DND-41 (cell line): ENCODE measurements at regions not wholly inside any gene's neighbourhood (a gene's known extent, or its start where the extent isn't known, plus 50 kb on each side); places are given as distances from the start of the nearest gene placed in this dataset.

Experiments
- ATAC-seq: fragments of 200-7000 bp; cut with Tn5 transposase; 3 replicates; pipeline ENCODE4 v1.9.1; 2021; ENCODE audit warnings: low read depth; ENCODE audit not compliant: insufficient read depth
- DNase-seq: peaks from one replicate; pipeline ENCODE4 v3.0.0-alpha.2; 2020
- H2AFZ ChIP-seq: 2 replicates; pipeline ENCODE4 v1.6.0; 2012; ENCODE audit warnings: low read depth, low read length
- H3K27ac ChIP-seq: 2 replicates; pipeline ENCODE4 v1.5.1; 2012; ENCODE audit warnings: low read length, inconsistent platforms
- H3K27me3 ChIP-seq: fragments of 200-600 bp; sonication (generic); 2 replicates; pipeline ENCODE4 v1.6.0; 2012; ENCODE audit warnings: low read length, mild to moderate bottlenecking, inconsistent platforms; ENCODE audit not compliant: insufficient read depth, poor library complexity
- H3K36me3 ChIP-seq: 2 replicates; pipeline ENCODE4 v1.5.1; 2012; ENCODE audit warnings: low read length, inconsistent platforms; ENCODE audit not compliant: insufficient read depth
- H3K4me1 ChIP-seq: 2 replicates; pipeline ENCODE4 v1.5.1; 2012; ENCODE audit warnings: mild to moderate bottlenecking, low read length; ENCODE audit not compliant: insufficient read depth
- H3K4me2 ChIP-seq: 2 replicates; pipeline ENCODE4 v1.6.0; 2012; ENCODE audit warnings: mild to moderate bottlenecking, moderate library complexity, low read length, inconsistent platforms; ENCODE audit not compliant: insufficient read depth
- H3K4me3 ChIP-seq, 2 experiments: fragments of 200-600 bp in 1 of 2; shearing (Covaris generic) in 1 of 2; 2 replicates each; pipeline ENCODE4 v1.5.1; 2012 to 2016; ENCODE audit warnings: inconsistent platforms in 2 of 2, low read length in 2 of 2, mild to moderate bottlenecking in 2 of 2, low read depth in 1 of 2, moderate library complexity in 1 of 2
- H3K79me2 ChIP-seq: 2 replicates; pipeline ENCODE4 v1.6.0; 2012; ENCODE audit warnings: low read length, inconsistent platforms; ENCODE audit not compliant: insufficient read depth
- H3K9ac ChIP-seq: 2 replicates; pipeline ENCODE4 v1.6.0; 2012; ENCODE audit warnings: low read depth, mild to moderate bottlenecking, inconsistent platforms, low read length, moderate library complexity
- H3K9me3 ChIP-seq: 2 replicates; pipeline ENCODE4 v1.5.1; 2012; ENCODE audit warnings: low read length, moderate library complexity, mild to moderate bottlenecking, inconsistent platforms; ENCODE audit not compliant: insufficient read depth, severe bottlenecking
- H4K20me1 ChIP-seq: 2 replicates; pipeline ENCODE4 v1.6.0; 2012; ENCODE audit warnings: low read length; ENCODE audit not compliant: insufficient read depth
- CTCF ChIP-seq: IDR thresholded peaks from 2 replicates; pipeline ENCODE4 v1.5.1; 2012; ENCODE audit warnings: borderline replicate concordance, low read length, moderate library complexity, mild to moderate bottlenecking; ENCODE audit not compliant: poor library complexity, severe bottlenecking; ENCODE audit errors: extremely low read depth
- EZH2 ChIP-seq: IDR thresholded peaks from 3 replicates; pipeline ENCODE4 v1.6.1; 2012; ENCODE audit warnings: borderline replicate concordance, low read depth, mild to moderate bottlenecking, moderate library complexity, low read length, inconsistent platforms; ENCODE audit not compliant: severe bottlenecking

DNA sequence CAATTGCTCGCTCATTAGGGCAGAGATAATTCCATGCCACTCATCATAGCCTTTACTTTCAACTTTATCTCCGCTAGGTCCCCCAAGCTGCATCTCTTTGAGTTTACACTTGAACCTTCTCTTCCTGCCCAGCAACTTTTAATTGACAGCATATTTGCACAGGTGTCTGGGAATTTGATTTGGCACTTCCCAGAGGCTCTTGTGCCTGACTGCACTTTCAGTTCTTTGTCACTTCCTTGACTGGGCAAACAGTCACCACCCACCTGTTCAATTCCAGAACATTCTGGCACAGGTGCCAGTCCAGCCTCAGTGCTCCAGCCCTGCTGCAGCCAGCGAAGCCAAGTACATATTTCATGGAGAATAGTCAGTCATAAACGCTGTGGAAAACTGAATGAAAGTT lies 110.1 kb upstream of the LRIG3 start:
- DNase-seq (no peak), ATAC-seq (no peak)
- no peaks in the 10 kb centered on the region for H3K9me3 ChIP-seq
- H3K4me2 ChIP-seq, result no peak overlapping the region
- no peak overlapping the region for H3K27ac ChIP-seq
- H4K20me1 ChIP-seq, result no peaks in the 10 kb centered on the region
- no peaks in the 10 kb centered on the region for H3K79me2 ChIP-seq
- H3K27me3 ChIP-seq, result no peaks in the 10 kb centered on the region
- no peak overlapping the region for H3K9ac ChIP-seq
- TF ChIP-seq EZH2 (no peak), CTCF (no peak)
- no peaks in the 10 kb centered on the region for H3K4me1 ChIP-seq
- no peaks in the 10 kb centered on the region for H3K36me3 ChIP-seq
- H3K4me3 ChIP-seq, result no peak overlapping the region
- H2AFZ ChIP-seq, result no peak overlapping the region

DNA sequence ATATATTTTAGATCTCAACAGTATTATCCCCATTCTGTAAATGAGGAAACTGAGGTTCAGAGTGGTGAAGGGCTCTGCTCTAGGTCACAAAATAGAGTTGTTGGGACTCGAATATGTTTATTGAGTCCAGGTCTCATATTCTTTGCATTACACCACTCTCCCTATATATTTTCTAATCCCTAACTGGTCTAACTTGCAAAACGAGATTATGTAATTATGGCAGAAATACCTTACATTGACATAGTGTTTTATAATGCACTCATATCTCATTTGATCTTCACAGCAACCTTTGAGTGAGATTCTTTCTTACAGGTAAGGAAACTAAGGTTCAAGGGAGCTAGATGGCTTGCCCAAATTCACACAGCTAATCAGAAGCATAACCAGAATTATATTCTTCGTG lies 106.9 kb upstream of the LRIG3 start:
- H3K9ac ChIP-seq, result no peak overlapping the region
- no peaks in the 10 kb centered on the region for H3K9me3 ChIP-seq
- H3K27ac ChIP-seq, result no peak overlapping the region
- H3K27me3 ChIP-seq, result no peaks in the 10 kb centered on the region
- H2AFZ ChIP-seq, result no peak overlapping the region
- DNase-seq, result no peak
- no peak for TF ChIP-seq EZH2
- no peak for TF ChIP-seq CTCF
- no peaks in the 10 kb centered on the region for H3K36me3 ChIP-seq
- no peaks in the 10 kb centered on the region for H3K79me2 ChIP-seq
- no peak for ATAC-seq
- H3K4me2 ChIP-seq, result no peak overlapping the region
- H3K4me1 ChIP-seq, result no peaks in the 10 kb centered on the region
- no peaks in the 10 kb centered on the region for H4K20me1 ChIP-seq
- H3K4me3 ChIP-seq, result no peak overlapping the region

DNA sequence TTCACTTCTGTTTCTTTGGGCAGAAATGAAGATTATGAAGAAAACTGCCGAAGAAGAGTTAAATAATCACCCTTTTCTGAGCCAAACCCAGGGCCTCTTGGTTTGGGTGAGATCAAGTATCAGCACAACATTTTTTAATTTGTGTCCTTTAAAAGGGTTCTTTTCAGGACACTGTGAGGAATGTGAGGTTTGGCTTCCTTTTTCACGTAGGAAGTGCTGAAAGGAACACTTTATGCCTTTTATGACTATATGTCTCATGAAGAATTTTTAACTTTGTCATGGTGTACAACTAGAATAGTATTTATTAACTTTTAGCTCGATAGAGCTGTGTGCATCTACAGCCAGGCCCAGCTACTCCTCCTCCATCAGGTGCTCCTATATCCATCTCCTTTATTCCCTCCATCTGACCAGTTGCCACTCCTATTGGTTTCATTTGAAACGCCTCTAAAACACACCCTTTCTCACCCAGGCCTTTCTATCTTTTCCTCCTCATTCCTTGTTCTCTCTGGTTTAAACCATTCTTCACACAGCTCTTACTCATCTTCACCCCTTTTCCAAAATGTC lies 103.6 kb upstream of the LRIG3 start:
- Histone ChIP-seq H3K27me3 (no peaks in the 10 kb centered on the region), H3K36me3 (no peaks in the 10 kb centered on the region), H3K27ac (no peak overlapping the region), H3K79me2 (no peaks in the 10 kb centered on the region), H4K20me1 (no peaks in the 10 kb centered on the region), H3K9ac (no peak overlapping the region), H3K4me1 (no peaks in the 10 kb centered on the region), H2AFZ (no peak overlapping the region), H3K4me2 (no peak overlapping the region), H3K4me3 (no peak overlapping the region), H3K9me3 (no peaks in the 10 kb centered on the region)
- DNase-seq (no peak), ATAC-seq (no peak)
- TF ChIP-seq CTCF, result no peak
- TF ChIP-seq EZH2, result no peak
